ENCODE measurements at regions not wholly inside any gene's neighbourhood (a gene's known extent, or its start where the extent isn't known, plus 50 kb on each side); places are given as distances from the start of the nearest gene placed in this dataset.

GRCh38 chr1:184210862-184211261 is 159.3 kb downstream of the TSEN15 start:
- TF ChIP-seq CTCF (conservative IDR thresholded peaks at IDR 0.05 in 1 of 2, IDR thresholded peaks at IDR 0.05 in 1 of 2; ENCODE audit: extremely low read depth in 1 of 2, insufficient read depth in 1 of 2, low read depth in 1 of 2, low read length in 2 of 2) (no peak), EZH2 (IDR thresholded peaks at IDR 0.05; ENCODE audit: borderline replicate concordance, low read length) (no peak)
